HepG2 (cell line): ENCODE measurements at regions not wholly inside any gene's neighbourhood (a gene's known extent, or its start where the extent isn't known, plus 50 kb on each side); places are given as distances from the start of the nearest gene placed in this dataset.

ENCODE experiments used
- KLF11 ChIP-seq: IDR thresholded peaks from 2 replicates; pipeline ENCODE4 v1.6.1; 2016; ENCODE audit warnings: missing compliant biosample characterization
- SUZ12 ChIP-seq: fragments of 150-350 bp; IDR thresholded peaks from 2 replicates; pipeline ENCODE4 v1.6.1; 2014; ENCODE audit warnings: low read depth, low read length
- TEAD3 ChIP-seq: optimal IDR thresholded peaks from 2 replicates; pipeline ENCODE3; 2016; ENCODE audit warnings: borderline replicate concordance
- ZNF883 ChIP-seq: sonication (generic); formaldehyde crosslinking; IDR thresholded peaks from 2 replicates; pipeline ENCODE4 v1.5.1; 2020; ENCODE audit warnings: mild to moderate bottlenecking, missing genetic modification reagents; ENCODE audit errors: not compliant biosample characterization
- TF ChIP-seq, protein P1 (sequence below): sonication (generic); formaldehyde crosslinking; IDR thresholded peaks from 2 replicates; pipeline ENCODE4 v1.5.0; 2020; ENCODE audit warnings: missing genetic modification reagents, mild to moderate bottlenecking, borderline replicate concordance
- TF ChIP-seq, protein P2 (sequence below): sonication (generic); formaldehyde crosslinking; IDR thresholded peaks from 2 replicates; pipeline ENCODE4 v1.9.0; 2021; ENCODE audit warnings: missing genetic modification reagents, mild to moderate bottlenecking, borderline replicate concordance
- TF ChIP-seq, protein P3 (sequence below): sonication (generic); formaldehyde crosslinking; IDR thresholded peaks from 2 replicates; pipeline ENCODE4 v1.5.0; 2020; ENCODE audit warnings: missing genetic modification reagents
- TF ChIP-seq, protein P4 (sequence below): sonication (generic); formaldehyde crosslinking; IDR thresholded peaks from 2 replicates; pipeline ENCODE4 v1.4.0; 2020; ENCODE audit warnings: missing genetic modification reagents

DNA sequence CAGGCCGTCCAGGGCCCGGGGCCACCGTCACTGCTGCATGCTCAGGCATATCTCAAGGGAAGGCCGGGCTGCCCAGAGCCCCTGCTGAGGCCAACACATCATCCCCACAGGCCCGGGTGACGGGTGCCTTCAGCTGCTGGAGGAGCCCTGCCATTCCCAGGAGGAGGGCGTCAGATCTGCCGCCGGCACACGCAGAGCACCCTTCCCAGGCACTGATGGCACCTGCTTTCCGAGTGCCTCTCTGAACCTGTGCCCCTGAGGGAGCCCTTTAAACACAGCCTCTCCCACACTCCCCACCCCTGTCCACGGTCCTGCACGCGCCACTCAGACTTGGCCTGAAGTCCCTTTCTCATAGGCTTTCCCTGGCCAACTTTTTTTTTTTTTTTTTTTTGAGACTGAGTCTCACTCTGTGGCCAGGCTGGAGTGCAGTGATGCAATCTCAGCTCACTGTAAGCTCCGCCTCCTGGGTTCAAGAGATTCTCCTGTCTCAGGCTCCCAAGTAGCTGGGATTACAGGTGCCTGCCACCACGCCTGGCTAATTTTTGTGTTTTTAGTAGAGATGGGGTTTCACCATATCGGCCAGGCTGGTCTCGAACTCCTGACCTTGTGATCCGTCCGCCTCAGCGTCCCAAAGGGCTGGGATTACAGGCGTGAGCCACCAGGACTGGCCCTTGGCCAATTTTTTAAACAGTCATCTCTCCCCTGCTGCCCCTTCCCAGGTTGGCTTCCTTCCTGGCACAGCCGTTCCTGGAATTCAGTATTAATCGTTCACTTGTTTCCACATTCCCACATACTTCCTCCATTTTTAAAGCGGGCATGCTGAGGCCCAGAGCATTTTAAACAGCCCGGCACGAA lies 211.7 kb downstream of the NDUFA10 start (continued):
- TF ChIP-seq, protein P1, sequence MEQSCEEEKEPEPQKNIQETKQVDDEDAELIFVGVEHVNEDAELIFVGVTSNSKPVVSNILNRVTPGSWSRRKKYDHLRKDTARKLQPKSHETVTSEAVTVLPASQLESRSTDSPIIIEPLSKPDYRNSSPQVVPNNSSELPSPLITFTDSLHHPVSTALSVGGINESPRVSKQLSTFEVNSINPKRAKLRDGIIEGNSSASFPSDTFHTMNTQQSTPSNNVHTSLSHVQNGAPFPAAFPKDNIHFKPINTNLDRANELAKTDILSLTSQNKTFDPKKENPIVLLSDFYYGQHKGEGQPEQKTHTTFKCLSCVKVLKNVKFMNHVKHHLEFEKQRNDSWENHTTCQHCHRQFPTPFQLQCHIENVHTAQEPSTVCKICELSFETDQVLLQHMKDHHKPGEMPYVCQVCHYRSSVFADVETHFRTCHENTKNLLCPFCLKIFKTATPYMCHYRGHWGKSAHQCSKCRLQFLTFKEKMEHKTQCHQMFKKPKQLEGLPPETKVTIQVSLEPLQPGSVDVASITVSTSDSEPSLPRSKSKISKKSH (CRISPR knock-in tag): no peak
- no peak for TF ChIP-seq KLF11
- TF ChIP-seq ZNF883: no peak
- no peak for TF ChIP-seq SUZ12
- TF ChIP-seq, protein P2, sequence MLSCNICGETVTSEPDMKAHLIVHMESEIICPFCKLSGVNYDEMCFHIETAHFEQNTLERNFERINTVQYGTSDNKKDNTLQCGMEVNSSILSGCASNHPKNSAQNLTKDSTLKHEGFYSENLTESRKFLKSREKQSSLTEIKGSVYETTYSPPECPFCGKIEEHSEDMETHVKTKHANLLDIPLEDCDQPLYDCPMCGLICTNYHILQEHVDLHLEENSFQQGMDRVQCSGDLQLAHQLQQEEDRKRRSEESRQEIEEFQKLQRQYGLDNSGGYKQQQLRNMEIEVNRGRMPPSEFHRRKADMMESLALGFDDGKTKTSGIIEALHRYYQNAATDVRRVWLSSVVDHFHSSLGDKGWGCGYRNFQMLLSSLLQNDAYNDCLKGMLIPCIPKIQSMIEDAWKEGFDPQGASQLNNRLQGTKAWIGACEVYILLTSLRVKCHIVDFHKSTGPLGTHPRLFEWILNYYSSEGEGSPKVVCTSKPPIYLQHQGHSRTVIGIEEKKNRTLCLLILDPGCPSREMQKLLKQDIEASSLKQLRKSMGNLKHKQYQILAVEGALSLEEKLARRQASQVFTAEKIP (CRISPR knock-in tag): no peak
- TF ChIP-seq, protein P3, sequence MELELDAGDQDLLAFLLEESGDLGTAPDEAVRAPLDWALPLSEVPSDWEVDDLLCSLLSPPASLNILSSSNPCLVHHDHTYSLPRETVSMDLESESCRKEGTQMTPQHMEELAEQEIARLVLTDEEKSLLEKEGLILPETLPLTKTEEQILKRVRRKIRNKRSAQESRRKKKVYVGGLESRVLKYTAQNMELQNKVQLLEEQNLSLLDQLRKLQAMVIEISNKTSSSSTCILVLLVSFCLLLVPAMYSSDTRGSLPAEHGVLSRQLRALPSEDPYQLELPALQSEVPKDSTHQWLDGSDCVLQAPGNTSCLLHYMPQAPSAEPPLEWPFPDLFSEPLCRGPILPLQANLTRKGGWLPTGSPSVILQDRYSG (CRISPR knock-in tag): no peak
- TF ChIP-seq TEAD3: no peak
- TF ChIP-seq, protein P4, sequence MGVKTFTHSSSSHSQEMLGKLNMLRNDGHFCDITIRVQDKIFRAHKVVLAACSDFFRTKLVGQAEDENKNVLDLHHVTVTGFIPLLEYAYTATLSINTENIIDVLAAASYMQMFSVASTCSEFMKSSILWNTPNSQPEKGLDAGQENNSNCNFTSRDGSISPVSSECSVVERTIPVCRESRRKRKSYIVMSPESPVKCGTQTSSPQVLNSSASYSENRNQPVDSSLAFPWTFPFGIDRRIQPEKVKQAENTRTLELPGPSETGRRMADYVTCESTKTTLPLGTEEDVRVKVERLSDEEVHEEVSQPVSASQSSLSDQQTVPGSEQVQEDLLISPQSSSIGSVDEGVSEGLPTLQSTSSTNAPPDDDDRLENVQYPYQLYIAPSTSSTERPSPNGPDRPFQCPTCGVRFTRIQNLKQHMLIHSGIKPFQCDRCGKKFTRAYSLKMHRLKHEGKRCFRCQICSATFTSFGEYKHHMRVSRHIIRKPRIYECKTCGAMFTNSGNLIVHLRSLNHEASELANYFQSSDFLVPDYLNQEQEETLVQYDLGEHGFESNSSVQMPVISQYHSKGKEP (CRISPR knock-in tag): no peak
- TF ChIP-seq, all 625 proteins: peak for 0
